GM23338 (cell line): ENCODE measurements at regions not wholly inside any gene's neighbourhood (a gene's known extent, or its start where the extent isn't known, plus 50 kb on each side); places are given as distances from the start of the nearest gene placed in this dataset.

Experiments
- ATAC-seq: fragments of 200-7000 bp; cut with Tn5 transposase; 3 replicates; pipeline ENCODE4 v1.9.1; 2020
- DNase-seq: peaks from one replicate; pipeline ENCODE4 v3.0.0-alpha.2; 2015; ENCODE audit warnings: low spot score
- H2AFZ ChIP-seq: fragments of 200-600 bp; sonication (generic); 2 replicates; pipeline ENCODE4 v1.8.0; 2016; ENCODE audit warnings: antibody characterized with exemption, mild to moderate bottlenecking, moderate library complexity
- H3F3A ChIP-seq: fragments of 200-600 bp; sonication (generic); replicated peaks from 2 replicates; pipeline ENCODE4 v1.8.0; 2017; ENCODE audit warnings: antibody characterized with exemption, mixed run types, low read depth
- H3K27ac ChIP-seq: fragments of 200-600 bp; sonication (generic); 2 replicates; pipeline ENCODE4 v1.6.1; 2016; ENCODE audit warnings: low read depth
- H3K27me3 ChIP-seq: fragments of 200-600 bp; sonication (generic); 2 replicates; pipeline ENCODE4 v1.8.0; 2016; ENCODE audit warnings: mild to moderate bottlenecking, mixed run types, moderate library complexity; ENCODE audit not compliant: insufficient read depth
- H3K36me3 ChIP-seq: fragments of 200-600 bp; sonication (generic); 2 replicates; pipeline ENCODE4 v1.8.0; 2016; ENCODE audit warnings: mild to moderate bottlenecking; ENCODE audit not compliant: insufficient read depth
- H3K4me1 ChIP-seq: fragments of 200-600 bp; sonication (generic); 2 replicates; pipeline ENCODE4 v1.8.0; 2016; ENCODE audit warnings: mild to moderate bottlenecking, moderate library complexity; ENCODE audit not compliant: insufficient read depth
- H3K4me2 ChIP-seq: fragments of 200-600 bp; sonication (generic); 2 replicates; pipeline ENCODE4 v1.7.1; 2017; ENCODE audit warnings: mixed run types
- H3K4me3 ChIP-seq: fragments of 200-600 bp; sonication (generic); 2 replicates; pipeline ENCODE4 v1.6.1; 2016; ENCODE audit warnings: mixed run types
- H3K79me2 ChIP-seq: fragments of 200-600 bp; sonication (generic); replicated peaks from 2 replicates; pipeline ENCODE4 v1.8.0; 2017; ENCODE audit warnings: mild to moderate bottlenecking; ENCODE audit not compliant: insufficient read depth
- H3K9me2 ChIP-seq: fragments of 200-600 bp; sonication (generic); 2 replicates; pipeline ENCODE4 v1.8.0; 2017; ENCODE audit not compliant: insufficient read depth
- H4K20me1 ChIP-seq: fragments of 200-600 bp; sonication (generic); replicated peaks from 2 replicates; pipeline ENCODE4 v1.8.0; 2017; ENCODE audit warnings: mild to moderate bottlenecking; ENCODE audit not compliant: insufficient read depth
- H3K27ac Mint-ChIP-seq: 2 replicates; pipeline ENCODE4 v1.8.0; 2020; ENCODE audit warnings: inconsistent platforms, mild to moderate bottlenecking, moderate library complexity, mixed read lengths
- H3K27me3 Mint-ChIP-seq: 3 replicates; pipeline ENCODE4 v1.8.0; 2022; ENCODE audit warnings: low read depth, mild to moderate bottlenecking, moderate library complexity, mixed read lengths, inconsistent platforms; ENCODE audit not compliant: insufficient read depth, poor library complexity
- H3K36me3 Mint-ChIP-seq: 3 replicates; pipeline ENCODE4 v1.8.0; 2021; ENCODE audit warnings: low read depth, mild to moderate bottlenecking, inconsistent platforms, moderate library complexity, mixed read lengths
- H3K4me1 Mint-ChIP-seq: 3 replicates; pipeline ENCODE4 v1.8.0; 2020; ENCODE audit warnings: mild to moderate bottlenecking, inconsistent platforms, mixed read lengths
- H3K4me3 Mint-ChIP-seq: 3 replicates; pipeline ENCODE4 v1.8.0; 2021; ENCODE audit warnings: moderate library complexity, mild to moderate bottlenecking, inconsistent platforms, mixed read lengths
- H3K9me3 Mint-ChIP-seq: 3 replicates; pipeline ENCODE4 v1.8.0; 2020; ENCODE audit warnings: moderate library complexity, mild to moderate bottlenecking, inconsistent platforms, mixed read lengths
- CREB1 ChIP-seq: fragments of 250-450 bp; sonication (Bioruptor Pico); IDR thresholded peaks from 2 replicates; pipeline ENCODE4 v1.5.0; 2020; ENCODE audit warnings: low read depth, mild to moderate bottlenecking, moderate library complexity
- CTCF ChIP-seq, 2 experiments: fragments of 200-600 bp in 1 of 2; sonication (generic) in 1 of 2; conservative IDR thresholded peaks; 2 replicates each; pipeline versions ENCODE4 v1.5.1 to v1.6.1; 2016 to 2017; ENCODE audit warnings: antibody characterized with exemption in 2 of 2, low read depth in 2 of 2, mild to moderate bottlenecking in 2 of 2, moderate library complexity in 1 of 2
- ETS1 ChIP-seq: IDR thresholded peaks from 2 replicates; pipeline ENCODE4 v1.6.1; 2016; ENCODE audit warnings: antibody characterized with exemption
- EZH2 ChIP-seq: fragments of 200-600 bp; sonication (generic); IDR thresholded peaks from one replicate; pipeline ENCODE4 v1.8.0; 2017; ENCODE audit warnings: antibody characterized with exemption, mild to moderate bottlenecking, low read depth; ENCODE audit not compliant: unreplicated experiment
- POLR2AphosphoS5 ChIP-seq: IDR thresholded peaks from 2 replicates; pipeline ENCODE4 v1.6.1; 2016; ENCODE audit warnings: antibody characterized with exemption, low read depth
- REST ChIP-seq: IDR thresholded peaks from one replicate; pipeline ENCODE4 v1.6.1; 2018; ENCODE audit warnings: antibody characterized with exemption; ENCODE audit not compliant: unreplicated experiment
- STAT1 ChIP-seq: IDR thresholded peaks from one replicate; pipeline ENCODE4 v1.6.1; 2016; ENCODE audit warnings: antibody characterized with exemption; ENCODE audit not compliant: unreplicated experiment
- ZNF114 ChIP-seq: fragments of 250-450 bp; sonication (Bioruptor Pico); IDR thresholded peaks from 2 replicates; pipeline ENCODE4 v1.5.0; 2020; ENCODE audit warnings: mild to moderate bottlenecking, moderate library complexity
- ZNF331 ChIP-seq: fragments of 250-450 bp; sonication (Bioruptor Pico); IDR thresholded peaks from 2 replicates; pipeline ENCODE4 v1.5.0; 2020; ENCODE audit warnings: low read depth, mild to moderate bottlenecking, moderate library complexity

DNA sequence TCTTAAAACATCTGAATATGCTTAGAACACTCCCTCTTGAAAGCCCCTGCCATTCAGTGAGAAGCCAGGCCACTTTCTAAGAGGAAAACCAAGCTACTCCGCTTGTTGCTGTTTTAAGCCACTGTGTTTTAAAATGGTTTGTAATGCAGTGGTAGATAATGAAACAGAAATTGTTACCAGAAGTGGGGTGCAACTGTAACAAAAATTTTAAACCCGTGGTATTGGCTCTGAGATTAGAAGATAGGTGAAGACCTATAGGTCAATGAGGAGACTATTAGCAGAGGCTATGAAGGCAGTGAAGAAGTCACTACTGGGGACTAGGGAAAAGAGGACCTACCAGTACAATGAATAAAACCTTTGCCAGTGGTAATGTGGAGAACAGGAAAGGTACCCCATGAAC, 266.5 kb downstream of the IRF8 start:
- no peaks in the 10 kb centered on the region for H3K4me1 ChIP-seq
- no peak overlapping the region for H3K4me3 ChIP-seq
- H3K27ac Mint-ChIP-seq: no peak overlapping the region
- H3K4me2 ChIP-seq: no peak overlapping the region
- no peaks in the 10 kb centered on the region for H3K79me2 ChIP-seq
- peaks cover 11% of the 10 kb centered on the region for H3K36me3 Mint-ChIP-seq
- TF ChIP-seq CREB1 (CRISPR knock-in tag) (no peak), ETS1 (no peak), ZNF114 (no peak), EZH2 (no peak), STAT1 (no peak), CTCF (conservative IDR thresholded peaks at IDR 0.05; ENCODE audit: low read depth in 2 of 2) (no peak), ZNF331 (CRISPR knock-in tag) (no peak), POLR2AphosphoS5 (no peak)
- no peak overlapping the region for H3K4me3 Mint-ChIP-seq
- no peaks in the 10 kb centered on the region for H3K27me3 ChIP-seq
- no peaks in the 10 kb centered on the region; the same call in 1 of the 2 replicates for H3K36me3 ChIP-seq
- ATAC-seq (no peak), DNase-seq (no peak)
- no peaks in the 10 kb centered on the region for H3F3A ChIP-seq
- H4K20me1 ChIP-seq: no peaks in the 10 kb centered on the region
- H3K9me3 Mint-ChIP-seq: peaks cover 34% of the 10 kb centered on the region
- peaks cover 2% of the 10 kb centered on the region for H3K27me3 Mint-ChIP-seq
- H3K9me2 ChIP-seq: no peaks in the 10 kb centered on the region
- no peak overlapping the region for H3K27ac ChIP-seq
- H2AFZ ChIP-seq: no peak overlapping the region
- H3K4me1 Mint-ChIP-seq: no peaks in the 10 kb centered on the region

DNA sequence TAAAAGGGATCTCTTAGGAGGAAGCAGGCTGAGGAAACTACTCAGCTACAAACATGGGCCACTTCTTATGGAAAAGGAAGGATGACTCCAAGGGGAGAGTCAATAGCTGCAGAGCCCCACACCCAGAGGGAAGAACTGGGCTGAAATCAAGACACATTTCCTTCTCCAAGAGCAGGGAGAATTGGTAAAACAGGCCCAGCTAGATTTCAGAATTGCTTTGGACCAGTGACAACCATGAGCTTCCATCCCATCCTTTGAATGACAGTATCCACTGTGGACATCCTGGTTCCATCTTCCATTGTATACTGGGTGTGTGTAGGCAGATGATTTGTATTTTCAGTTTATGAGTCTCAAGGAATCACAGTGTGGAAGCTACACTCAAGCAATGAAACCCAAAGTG, 267.5 kb downstream of the IRF8 start:
- Histone ChIP-seq H3F3A (no peaks in the 10 kb centered on the region), H3K9me2 (no peaks in the 10 kb centered on the region), H3K36me3 (no peaks in the 10 kb centered on the region), H3K4me2 (no peak overlapping the region), H3K4me3 (no peak overlapping the region), H3K79me2 (no peaks in the 10 kb centered on the region), H3K4me1 (no peaks in the 10 kb centered on the region), H2AFZ (no peak overlapping the region), H3K27ac (no peak overlapping the region), H4K20me1 (no peaks in the 10 kb centered on the region), H3K27me3 (no peaks in the 10 kb centered on the region)
- peaks cover 3% of the 10 kb centered on the region for H3K27me3 Mint-ChIP-seq
- H3K27ac Mint-ChIP-seq: no peak overlapping the region
- TF ChIP-seq REST: no peak
- TF ChIP-seq CTCF (conservative IDR thresholded peaks at IDR 0.05; ENCODE audit: low read depth in 2 of 2): no peak
- ATAC-seq (no peak), DNase-seq (no peak)
- H3K9me3 Mint-ChIP-seq: peaks cover 34% of the 10 kb centered on the region
- peaks cover 11% of the 10 kb centered on the region for H3K36me3 Mint-ChIP-seq
- H3K4me3 Mint-ChIP-seq: no peak overlapping the region
- no peaks in the 10 kb centered on the region for H3K4me1 Mint-ChIP-seq
